Heart left ventricle (tissue), 13 donors: ENCODE measurements at regions not wholly inside any gene's neighbourhood (a gene's known extent, or its start where the extent isn't known, plus 50 kb on each side); places are given as distances from the start of the nearest gene placed in this dataset.

Experiments
- CTCF ChIP-seq, 12 donors: fragments of 200-600 bp; sonication (generic) in 4 of 12; IDR thresholded peaks; one replicate each; pipeline versions ENCODE4 v1.5.0 to v1.8.0; 2018 to 2022; ENCODE audit warnings: antibody characterized with exemption in 12 of 12, mild to moderate bottlenecking in 5 of 12
- POLR2A ChIP-seq, 2 donors: fragments of 450-650 bp; IDR thresholded peaks; one replicate each; pipeline ENCODE4 v1.6.1; 2017; ENCODE audit warnings: antibody characterized with exemption in 2 of 2, mild to moderate bottlenecking in 2 of 2, moderate library complexity in 2 of 2
- donor health status: ischemic (EF 13 %, LVEDD 7.1; RV severe dilation, severe dysfunction).
- donor health status: DM: no; HTN: yes; CAD: no.
- donor health status: DM: no; HTN: no; CAD: no.
- donor health status: ischemic (EF 25% LVEDD 6.9; RV normal size, moderate dysfunction).
- donor health status: ischemic (EF 25% LVEDD 5.7; RV mildly dilated, moderate dysfunction).
- donor health status: ischemic (EF 35%, LVEDD 5.7; RV mildly dilated, moderate dysfunction).
- donor health status: nonischemic (EF 11% LVEDD 7.7; RV severe dilation, severe dysfunction).
- donor health status: DM: yes; HTN: yes; CAD: no.
- donor health status: PGD.
- donor health status: ischemic (EF 29% LVEDD 5.4; RV normal size, mild dysfunction).
- donor health status: nonischemic (EF 23%, LVEDD 6.1; RV moderate dilation, normal function).

- TF ChIP-seq CTCF (IDR thresholded peaks at IDR 0.05) = no peak
- TF ChIP-seq POLR2A (IDR thresholded peaks at IDR 0.05) = no peak
Observed at GRCh38 chr2:14743861-14744260, 111.3 kb downstream of the LRATD1 start.
